ENCODE measurements at regions not wholly inside any gene's neighbourhood (a gene's known extent, or its start where the extent isn't known, plus 50 kb on each side); places are given as distances from the start of the nearest gene placed in this dataset.

DNA sequence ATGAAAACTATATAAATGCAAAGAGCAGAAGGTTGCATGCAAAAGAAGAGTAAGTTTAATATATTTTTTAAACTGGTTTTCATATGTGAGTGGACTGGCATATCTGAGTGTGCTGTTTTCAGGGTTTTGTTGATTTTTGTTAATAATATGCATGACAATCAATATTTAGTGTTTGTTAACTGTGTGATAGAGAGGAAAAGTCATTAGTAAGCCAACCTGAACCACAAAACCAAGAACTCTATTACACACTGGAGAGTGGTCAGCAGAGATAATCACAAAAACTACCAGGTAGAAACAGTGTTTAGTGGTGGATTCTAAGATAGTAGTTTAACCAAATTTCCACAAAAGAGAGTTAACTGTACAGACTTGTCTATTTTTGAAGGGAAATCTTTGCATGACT is 396.9 kb downstream of the GASK1B start:
- CTCF ChIA-PET, result no interaction called here
- no peak for DNase-seq

DNA sequence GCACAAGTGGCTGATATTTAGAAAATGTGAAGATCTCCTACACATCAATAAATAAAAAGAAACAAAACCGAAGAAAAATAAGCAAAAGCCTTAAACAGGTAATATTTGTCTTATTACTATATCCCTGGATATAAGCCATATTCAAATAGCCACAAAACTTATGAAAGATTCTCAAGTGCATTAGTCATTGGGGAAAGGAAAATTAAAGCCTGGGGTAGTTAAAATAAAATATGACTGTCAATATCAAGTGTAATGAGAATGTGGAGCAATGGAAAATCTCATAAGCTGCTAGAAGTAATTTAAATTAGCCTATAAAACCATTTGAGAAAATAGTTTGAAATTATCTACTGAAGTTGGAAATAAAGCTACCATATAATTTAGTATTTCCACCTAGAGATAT is 399.9 kb downstream of the GASK1B start:
- H3K4me1 ChIP-seq (ENCODE audit: control insufficient read depth in 1 of 2, insufficient read depth in 2 of 2, low read depth in 1 of 2, low read length in 1 of 2), result no peaks in the 10 kb centered on the region; a peak in 1 of 4 replicates
- 42% methylated on average over 1 of the region's 1 CpG for whole genome bisulfite sequencing (ENCODE audit: low lambda C conversion rate)
- POLR2A ChIA-PET, result no interaction called here
- no peak overlapping the region for H3K4me2 ChIP-seq
- CTCF ChIA-PET, result no interaction called here
- H3K79me2 ChIP-seq (ENCODE audit: insufficient read depth), result no peaks in the 10 kb centered on the region
- no peaks in the 10 kb centered on the region for H3K9me2 ChIP-seq
- no peaks in the 10 kb centered on the region for H3K36me3 ChIP-seq (replicated peaks in 1 of 2; ENCODE audit: control insufficient read depth in 1 of 2, insufficient read depth in 2 of 2, low read length in 1 of 2)
- no peaks in the 10 kb centered on the region for H4K20me1 ChIP-seq (ENCODE audit: insufficient read depth)
- no peaks in the 10 kb centered on the region for H3K27me3 ChIP-seq (ENCODE audit: insufficient read depth)
- no peak for DNase-seq
- TF ChIP-seq EZH2phosphoT487 (IDR thresholded peaks at IDR 0.05; ENCODE audit: borderline replicate concordance, low read depth) (no peak), FOXJ3 (CRISPR knock-in tag; IDR thresholded peaks at IDR 0.05) (no peak)
- no peaks in the 10 kb centered on the region for H3K9me3 ChIP-seq
- H2AFZ ChIP-seq (ENCODE audit: low read depth), result no peak overlapping the region
- no peak overlapping the region for H3K9ac ChIP-seq
- no peak overlapping the region for H3K27ac ChIP-seq (ENCODE audit: low read depth in 2 of 2, low read length in 1 of 2)
- no peak overlapping the region for H3K4me3 ChIP-seq (ENCODE audit: low read depth in 2 of 2, low read length in 1 of 2)
- H3F3A ChIP-seq (replicated peaks; ENCODE audit: insufficient read depth), result no peaks in the 10 kb centered on the region

More for the DNA sequence above, 396.9 kb downstream of the GASK1B start:
- Histone ChIP-seq H3K79me2 (ENCODE audit: insufficient read depth) (no peaks in the 10 kb centered on the region), H3K4me2 (no peak overlapping the region), H3K4me1 (ENCODE audit: control insufficient read depth in 1 of 2, insufficient read depth in 2 of 2, low read depth in 1 of 2, low read length in 1 of 2) (no peaks in the 10 kb centered on the region), H2AFZ (ENCODE audit: low read depth) (no peak overlapping the region), H3K36me3 (replicated peaks in 1 of 2; ENCODE audit: control insufficient read depth in 1 of 2, insufficient read depth in 2 of 2, low read length in 1 of 2) (no peaks in the 10 kb centered on the region), H3K27ac (ENCODE audit: low read depth in 2 of 2, low read length in 1 of 2) (no peak overlapping the region), H3K9me3 (no peaks in the 10 kb centered on the region), H4K20me1 (ENCODE audit: insufficient read depth) (no peaks in the 10 kb centered on the region), H3K27me3 (ENCODE audit: insufficient read depth) (no peaks in the 10 kb centered on the region), H3K9me2 (no peaks in the 10 kb centered on the region), H3K9ac (no peak overlapping the region), H3K4me3 (ENCODE audit: low read depth in 2 of 2, low read length in 1 of 2) (no peak overlapping the region), H3F3A (replicated peaks; ENCODE audit: insufficient read depth) (no peaks in the 10 kb centered on the region)
- POLR2A ChIA-PET, result no interaction called here
- TF ChIP-seq, protein P1, sequence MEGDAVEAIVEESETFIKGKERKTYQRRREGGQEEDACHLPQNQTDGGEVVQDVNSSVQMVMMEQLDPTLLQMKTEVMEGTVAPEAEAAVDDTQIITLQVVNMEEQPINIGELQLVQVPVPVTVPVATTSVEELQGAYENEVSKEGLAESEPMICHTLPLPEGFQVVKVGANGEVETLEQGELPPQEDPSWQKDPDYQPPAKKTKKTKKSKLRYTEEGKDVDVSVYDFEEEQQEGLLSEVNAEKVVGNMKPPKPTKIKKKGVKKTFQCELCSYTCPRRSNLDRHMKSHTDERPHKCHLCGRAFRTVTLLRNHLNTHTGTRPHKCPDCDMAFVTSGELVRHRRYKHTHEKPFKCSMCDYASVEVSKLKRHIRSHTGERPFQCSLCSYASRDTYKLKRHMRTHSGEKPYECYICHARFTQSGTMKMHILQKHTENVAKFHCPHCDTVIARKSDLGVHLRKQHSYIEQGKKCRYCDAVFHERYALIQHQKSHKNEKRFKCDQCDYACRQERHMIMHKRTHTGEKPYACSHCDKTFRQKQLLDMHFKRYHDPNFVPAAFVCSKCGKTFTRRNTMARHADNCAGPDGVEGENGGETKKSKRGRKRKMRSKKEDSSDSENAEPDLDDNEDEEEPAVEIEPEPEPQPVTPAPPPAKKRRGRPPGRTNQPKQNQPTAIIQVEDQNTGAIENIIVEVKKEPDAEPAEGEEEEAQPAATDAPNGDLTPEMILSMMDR (IDR thresholded peaks at IDR 0.05), result no peak
- TF ChIP-seq JUND (IDR thresholded peaks at IDR 0.05) (no peak), POLR2AphosphoS5 (IDR thresholded peaks at IDR 0.05; ENCODE audit: low read depth, low read length) (no peak), ELF1 (IDR thresholded peaks at IDR 0.05) (no peak), SMC3 (IDR thresholded peaks at IDR 0.05; ENCODE audit: low read depth, low read length) (no peak), SIN3A (IDR thresholded peaks at IDR 0.05; ENCODE audit: borderline replicate concordance, low read depth, low read length) (no peak)
- TF ChIP-seq, protein P2, sequence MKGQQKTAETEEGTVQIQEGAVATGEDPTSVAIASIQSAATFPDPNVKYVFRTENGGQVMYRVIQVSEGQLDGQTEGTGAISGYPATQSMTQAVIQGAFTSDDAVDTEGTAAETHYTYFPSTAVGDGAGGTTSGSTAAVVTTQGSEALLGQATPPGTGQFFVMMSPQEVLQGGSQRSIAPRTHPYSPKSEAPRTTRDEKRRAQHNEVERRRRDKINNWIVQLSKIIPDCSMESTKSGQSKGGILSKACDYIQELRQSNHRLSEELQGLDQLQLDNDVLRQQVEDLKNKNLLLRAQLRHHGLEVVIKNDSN (IDR thresholded peaks at IDR 0.05; ENCODE audit: borderline replicate concordance, low read depth), result no peak

DNA sequence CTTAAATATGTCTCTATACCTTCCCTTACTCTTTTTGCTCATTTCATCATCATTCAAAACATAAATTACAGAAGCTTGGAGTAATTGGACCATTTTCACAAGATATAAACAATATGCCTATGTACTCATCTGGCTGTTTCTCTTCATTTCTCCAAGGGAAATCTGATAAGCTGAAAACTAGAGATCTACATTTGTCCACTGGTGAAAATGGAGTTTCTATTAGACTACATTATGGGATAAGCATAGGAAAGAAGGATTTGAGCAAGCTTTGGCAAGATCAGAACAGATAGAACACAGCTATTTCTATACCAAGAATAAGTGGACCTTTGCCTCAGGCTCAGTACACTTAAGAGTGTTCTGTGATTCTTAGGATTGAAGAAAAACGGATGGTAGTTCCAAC is 404.4 kb downstream of the GASK1B start:
- Histone ChIP-seq H3K9me3 (no peaks in the 10 kb centered on the region), H3F3A (replicated peaks; ENCODE audit: insufficient read depth) (no peaks in the 10 kb centered on the region), H3K4me3 (ENCODE audit: low read depth in 2 of 2, low read length in 1 of 2) (no peak overlapping the region), H3K27ac (ENCODE audit: low read depth in 2 of 2, low read length in 1 of 2) (peak overlapping the region in 1 of 2 experiments; percentile 67; a peak in 2 of 4 replicates), H3K36me3 (replicated peaks in 1 of 2; ENCODE audit: control insufficient read depth in 1 of 2, insufficient read depth in 2 of 2, low read length in 1 of 2) (no peaks in the 10 kb centered on the region), H3K4me1 (ENCODE audit: control insufficient read depth in 1 of 2, insufficient read depth in 2 of 2, low read depth in 1 of 2, low read length in 1 of 2) (peaks cover 0 to 4% of the 10 kb centered on the region in 2 experiments; a peak in 2 of 4 replicates), H3K79me2 (ENCODE audit: insufficient read depth) (no peaks in the 10 kb centered on the region), H4K20me1 (ENCODE audit: insufficient read depth) (no peaks in the 10 kb centered on the region), H3K9ac (no peak overlapping the region), H2AFZ (ENCODE audit: low read depth) (no peak overlapping the region), H3K9me2 (no peaks in the 10 kb centered on the region), H3K4me2 (no peak overlapping the region), H3K27me3 (ENCODE audit: insufficient read depth) (no peaks in the 10 kb centered on the region)
- WGBS (ENCODE audit: low lambda C conversion rate), result 4% methylated on average over 1 of the region's 1 CpG
- peak; percentile 14 for DNase-seq
- ChIA-PET CTCF (interaction anchor here (0.6 to 1.6 kb wide), 3 partner anchors 26 to 1688 kb away, joined by 3 to 9 read pairs (median 5); no protein-coding TSS in a partner anchor), POLR2A (no interaction called here)
- TF ChIP-seq, protein P3, sequence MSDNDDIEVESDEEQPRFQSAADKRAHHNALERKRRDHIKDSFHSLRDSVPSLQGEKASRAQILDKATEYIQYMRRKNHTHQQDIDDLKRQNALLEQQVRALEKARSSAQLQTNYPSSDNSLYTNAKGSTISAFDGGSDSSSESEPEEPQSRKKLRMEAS (IDR thresholded peaks at IDR 0.05; ENCODE audit: low read depth), result no peak
- no peak for TF ChIP-seq JUND (IDR thresholded peaks at IDR 0.05)
- no peak for TF ChIP-seq NRF1 (IDR thresholded peaks at IDR 0.05; ENCODE audit: low read depth, low read length)
- TF ChIP-seq GATA2 (CRISPR knock-in tag; IDR thresholded peaks at IDR 0.05), result peak; percentile 68
- TF ChIP-seq, protein P2 (IDR thresholded peaks at IDR 0.05; ENCODE audit: borderline replicate concordance, low read depth), result no peak
- no peak for TF ChIP-seq TEAD4 (IDR thresholded peaks at IDR 0.05; ENCODE audit: borderline replicate concordance, insufficient read depth)
- TF ChIP-seq MEF2A (IDR thresholded peaks at IDR 0.05; ENCODE audit: borderline replicate concordance, low read depth), result no peak
- no peak; the same call in 1 of the 2 replicates for TF ChIP-seq RCOR1 (IDR thresholded peaks at IDR 0.05; ENCODE audit: low read length)
- no peak; the same call in 1 of the 2 replicates for TF ChIP-seq RAD21 (IDR thresholded peaks at IDR 0.05; ENCODE audit: low read length)
- TF ChIP-seq EP300 (IDR thresholded peaks at IDR 0.05; ENCODE audit: borderline replicate concordance in 1 of 2, low read depth in 1 of 2, low read length in 1 of 2), result peak in 1 of 2 experiments; percentile 51; a peak in 1 of 4 replicates
- TF ChIP-seq, protein P4, sequence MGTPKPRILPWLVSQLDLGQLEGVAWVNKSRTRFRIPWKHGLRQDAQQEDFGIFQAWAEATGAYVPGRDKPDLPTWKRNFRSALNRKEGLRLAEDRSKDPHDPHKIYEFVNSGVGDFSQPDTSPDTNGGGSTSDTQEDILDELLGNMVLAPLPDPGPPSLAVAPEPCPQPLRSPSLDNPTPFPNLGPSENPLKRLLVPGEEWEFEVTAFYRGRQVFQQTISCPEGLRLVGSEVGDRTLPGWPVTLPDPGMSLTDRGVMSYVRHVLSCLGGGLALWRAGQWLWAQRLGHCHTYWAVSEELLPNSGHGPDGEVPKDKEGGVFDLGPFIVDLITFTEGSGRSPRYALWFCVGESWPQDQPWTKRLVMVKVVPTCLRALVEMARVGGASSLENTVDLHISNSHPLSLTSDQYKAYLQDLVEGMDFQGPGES (IDR thresholded peaks at IDR 0.05; ENCODE audit: low read depth, low read length), result no peak
- peak; percentile 7 for TF ChIP-seq CHD2 (IDR thresholded peaks at IDR 0.05; ENCODE audit: low read length, partially characterized antibody)
